Ishikawa (cell line): ENCODE measurements at regions not wholly inside any gene's neighbourhood (a gene's known extent, or its start where the extent isn't known, plus 50 kb on each side); places are given as distances from the start of the nearest gene placed in this dataset.

Source experiments
- CEBPB ChIP-seq: IDR thresholded peaks from 2 replicates; pipeline ENCODE4 v1.6.1; 2012
- CREB1 ChIP-seq: IDR thresholded peaks from 2 replicates; pipeline ENCODE4 v1.6.1; 2012; ENCODE audit warnings: low read depth
- EP300 ChIP-seq: IDR thresholded peaks from 2 replicates; pipeline ENCODE4 v1.6.1; 2012; ENCODE audit warnings: borderline replicate concordance
- FOXM1 ChIP-seq: IDR thresholded peaks from 2 replicates; pipeline ENCODE4 v1.6.1; 2012; ENCODE audit warnings: low read depth, borderline replicate concordance
- NFIC ChIP-seq: IDR thresholded peaks from 2 replicates; pipeline ENCODE4 v1.6.1; 2012
- RAD21 ChIP-seq: IDR thresholded peaks from 2 replicates; pipeline ENCODE4 v1.6.1; 2012; ENCODE audit warnings: low read depth
- TAF1 ChIP-seq: IDR thresholded peaks from 2 replicates; pipeline ENCODE4 v1.6.1; 2012; ENCODE audit warnings: low read depth, mild to moderate bottlenecking
- YY1 ChIP-seq: IDR thresholded peaks from 2 replicates; pipeline ENCODE4 v1.6.1; 2012; ENCODE audit warnings: low read depth
- ZBTB7A ChIP-seq: IDR thresholded peaks from 2 replicates; pipeline ENCODE4 v1.6.1; 2012; ENCODE audit warnings: low read depth
- TF ChIP-seq, protein P1 (sequence below): IDR thresholded peaks from 2 replicates; pipeline ENCODE4 v1.6.1; 2012
- TF ChIP-seq, protein P2 (sequence below): IDR thresholded peaks from 2 replicates; pipeline ENCODE4 v1.6.1; 2012; ENCODE audit warnings: low read depth, mild to moderate bottlenecking

DNA sequence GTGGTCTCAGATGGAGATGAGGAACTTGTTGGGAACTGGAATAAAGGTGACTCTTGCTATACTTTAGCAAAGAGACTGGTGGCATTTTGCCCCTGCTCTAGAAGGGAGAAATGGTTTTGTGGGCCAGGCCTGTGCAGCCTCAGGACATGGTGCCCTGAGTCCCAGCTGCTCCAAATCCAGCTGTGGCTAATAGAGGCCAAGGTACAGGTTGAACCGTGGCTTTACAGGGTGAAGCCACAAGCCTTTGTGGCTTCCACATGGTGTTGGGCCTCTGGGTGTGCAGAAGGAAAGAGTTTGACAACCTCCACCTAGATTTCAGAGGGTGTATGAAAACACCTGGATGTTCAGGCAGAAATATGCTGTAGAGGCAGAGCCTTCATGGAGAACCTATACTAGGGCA is 586.0 kb downstream of the FLRT2 start:
- TF ChIP-seq RAD21 = no peak
- TF ChIP-seq TAF1 = no peak
- no peak for TF ChIP-seq FOXM1
- TF ChIP-seq EP300 = no peak
- TF ChIP-seq YY1 = no peak
- TF ChIP-seq CREB1 = no peak
- TF ChIP-seq CEBPB = no peak
- TF ChIP-seq, protein P1, sequence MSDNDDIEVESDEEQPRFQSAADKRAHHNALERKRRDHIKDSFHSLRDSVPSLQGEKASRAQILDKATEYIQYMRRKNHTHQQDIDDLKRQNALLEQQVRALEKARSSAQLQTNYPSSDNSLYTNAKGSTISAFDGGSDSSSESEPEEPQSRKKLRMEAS = no peak
- TF ChIP-seq, protein P2, sequence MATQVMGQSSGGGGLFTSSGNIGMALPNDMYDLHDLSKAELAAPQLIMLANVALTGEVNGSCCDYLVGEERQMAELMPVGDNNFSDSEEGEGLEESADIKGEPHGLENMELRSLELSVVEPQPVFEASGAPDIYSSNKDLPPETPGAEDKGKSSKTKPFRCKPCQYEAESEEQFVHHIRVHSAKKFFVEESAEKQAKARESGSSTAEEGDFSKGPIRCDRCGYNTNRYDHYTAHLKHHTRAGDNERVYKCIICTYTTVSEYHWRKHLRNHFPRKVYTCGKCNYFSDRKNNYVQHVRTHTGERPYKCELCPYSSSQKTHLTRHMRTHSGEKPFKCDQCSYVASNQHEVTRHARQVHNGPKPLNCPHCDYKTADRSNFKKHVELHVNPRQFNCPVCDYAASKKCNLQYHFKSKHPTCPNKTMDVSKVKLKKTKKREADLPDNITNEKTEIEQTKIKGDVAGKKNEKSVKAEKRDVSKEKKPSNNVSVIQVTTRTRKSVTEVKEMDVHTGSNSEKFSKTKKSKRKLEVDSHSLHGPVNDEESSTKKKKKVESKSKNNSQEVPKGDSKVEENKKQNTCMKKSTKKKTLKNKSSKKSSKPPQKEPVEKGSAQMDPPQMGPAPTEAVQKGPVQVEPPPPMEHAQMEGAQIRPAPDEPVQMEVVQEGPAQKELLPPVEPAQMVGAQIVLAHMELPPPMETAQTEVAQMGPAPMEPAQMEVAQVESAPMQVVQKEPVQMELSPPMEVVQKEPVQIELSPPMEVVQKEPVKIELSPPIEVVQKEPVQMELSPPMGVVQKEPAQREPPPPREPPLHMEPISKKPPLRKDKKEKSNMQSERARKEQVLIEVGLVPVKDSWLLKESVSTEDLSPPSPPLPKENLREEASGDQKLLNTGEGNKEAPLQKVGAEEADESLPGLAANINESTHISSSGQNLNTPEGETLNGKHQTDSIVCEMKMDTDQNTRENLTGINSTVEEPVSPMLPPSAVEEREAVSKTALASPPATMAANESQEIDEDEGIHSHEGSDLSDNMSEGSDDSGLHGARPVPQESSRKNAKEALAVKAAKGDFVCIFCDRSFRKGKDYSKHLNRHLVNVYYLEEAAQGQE = no peak
- no peak for TF ChIP-seq NFIC
- TF ChIP-seq ZBTB7A = no peak
